OCI-LY7 (cell line): ENCODE measurements at regions not wholly inside any gene's neighbourhood (a gene's known extent, or its start where the extent isn't known, plus 50 kb on each side); places are given as distances from the start of the nearest gene placed in this dataset.
"Not testable (repeated sequence)": the region's sequence is repeated elsewhere in the genome, so short reads cannot be mapped to it uniquely, and the experiment has no call there.

Experiments
- EZH2phosphoT487 ChIP-seq: fragments of 200-600 bp; sonication (generic); IDR thresholded peaks from 2 replicates; pipeline ENCODE4 v1.6.1; 2018; ENCODE audit warnings: low read depth, borderline replicate concordance, mild to moderate bottlenecking, mixed run types, antibody characterized with exemption, low read length, moderate library complexity, mixed read lengths
- TF ChIP-seq, protein P1 (sequence below): fragments of 200-600 bp; sonication (generic); conservative IDR thresholded peaks from 2 replicates; pipeline ENCODE4 v1.5.1; 2014; ENCODE audit warnings: mild to moderate bottlenecking, antibody characterized with exemption, low read length, moderate library complexity, mixed read lengths

DNA sequence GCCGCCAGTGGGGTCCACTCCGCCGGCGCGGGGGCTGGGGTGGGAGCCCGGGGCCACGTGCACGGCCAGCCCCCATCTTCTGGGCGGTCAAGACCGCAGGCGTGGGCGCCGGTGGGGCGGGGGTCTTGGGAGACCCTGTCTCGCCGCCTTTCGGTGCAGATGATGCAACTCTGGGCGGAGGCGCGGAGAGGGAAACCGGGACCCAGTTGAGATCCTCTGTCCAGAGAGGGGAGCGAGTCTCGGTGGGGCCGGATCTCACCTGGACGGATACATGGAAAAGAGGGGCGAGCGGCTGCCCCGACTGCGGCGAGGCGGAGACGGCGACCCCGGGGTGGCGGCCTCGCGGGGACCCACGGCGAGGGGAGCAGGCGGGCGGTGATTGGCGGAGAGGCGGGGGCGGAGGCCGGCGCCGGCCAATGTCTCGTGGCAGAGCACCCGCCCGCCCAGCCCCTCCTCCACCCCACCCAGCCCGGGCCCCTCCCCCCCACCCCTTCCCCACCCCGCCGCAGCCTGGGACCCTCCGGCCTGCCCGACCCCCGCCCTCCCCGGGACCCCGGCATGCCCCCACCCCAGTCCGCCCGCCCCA, 4054.1 kb upstream of the TPTE start:
- TF ChIP-seq, protein P1, sequence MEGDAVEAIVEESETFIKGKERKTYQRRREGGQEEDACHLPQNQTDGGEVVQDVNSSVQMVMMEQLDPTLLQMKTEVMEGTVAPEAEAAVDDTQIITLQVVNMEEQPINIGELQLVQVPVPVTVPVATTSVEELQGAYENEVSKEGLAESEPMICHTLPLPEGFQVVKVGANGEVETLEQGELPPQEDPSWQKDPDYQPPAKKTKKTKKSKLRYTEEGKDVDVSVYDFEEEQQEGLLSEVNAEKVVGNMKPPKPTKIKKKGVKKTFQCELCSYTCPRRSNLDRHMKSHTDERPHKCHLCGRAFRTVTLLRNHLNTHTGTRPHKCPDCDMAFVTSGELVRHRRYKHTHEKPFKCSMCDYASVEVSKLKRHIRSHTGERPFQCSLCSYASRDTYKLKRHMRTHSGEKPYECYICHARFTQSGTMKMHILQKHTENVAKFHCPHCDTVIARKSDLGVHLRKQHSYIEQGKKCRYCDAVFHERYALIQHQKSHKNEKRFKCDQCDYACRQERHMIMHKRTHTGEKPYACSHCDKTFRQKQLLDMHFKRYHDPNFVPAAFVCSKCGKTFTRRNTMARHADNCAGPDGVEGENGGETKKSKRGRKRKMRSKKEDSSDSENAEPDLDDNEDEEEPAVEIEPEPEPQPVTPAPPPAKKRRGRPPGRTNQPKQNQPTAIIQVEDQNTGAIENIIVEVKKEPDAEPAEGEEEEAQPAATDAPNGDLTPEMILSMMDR: not testable (repeated sequence)
- not testable (repeated sequence) for TF ChIP-seq EZH2phosphoT487
